HS-27A (cell line): ENCODE measurements at regions not wholly inside any gene's neighbourhood (a gene's known extent, or its start where the extent isn't known, plus 50 kb on each side); places are given as distances from the start of the nearest gene placed in this dataset.
"Not testable (repeated sequence)": the region's sequence is repeated elsewhere in the genome, so short reads cannot be mapped to it uniquely, and the experiment has no call there.

Experiments used
- DNase-seq: peaks from one replicate; pipeline ENCODE4 v3.0.0-alpha.2; 2012; ENCODE audit warnings: low read depth, missing footprints

GRCh38 chr4:12692815-12693214, 791.3 kb downstream of the RAB28 start:
- DNase-seq = no peak

- no peak for DNase-seq
Measured at GRCh38 chr4:12691168-12691567, 793.0 kb downstream of the RAB28 start.

GRCh38 chr4:12689457-12689856, 794.7 kb downstream of the RAB28 start:
- no peak for DNase-seq

GRCh38 chr4:12679217-12679616, 804.9 kb downstream of the RAB28 start:
- DNase-seq = no peak

GRCh38 chr4:12674184-12674583, 810.0 kb downstream of the RAB28 start:
- DNase-seq = no peak

- DNase-seq = no peak
Measured at GRCh38 chr4:12672303-12672702, 811.8 kb downstream of the RAB28 start.

GRCh38 chr4:12658146-12658545, 826.0 kb downstream of the RAB28 start:
- no peak for DNase-seq

GRCh38 chr4:12651876-12652275, 832.3 kb downstream of the RAB28 start:
- no peak for DNase-seq

GRCh38 chr4:12645732-12646131, 838.4 kb downstream of the RAB28 start:
- no peak for DNase-seq

GRCh38 chr4:12644261-12644660, 839.9 kb downstream of the RAB28 start:
- DNase-seq = no peak

GRCh38 chr4:12636191-12636590, 847.9 kb downstream of the RAB28 start:
- DNase-seq = no peak

- no peak for DNase-seq
Measured at GRCh38 chr4:12635629-12636028, 848.5 kb downstream of the RAB28 start.

GRCh38 chr4:12633053-12633651, 851.0 kb downstream of the RAB28 start:
- peak; percentile 7 for DNase-seq

- no peak for DNase-seq
Measured at GRCh38 chr4:12615822-12616221, 868.3 kb downstream of the RAB28 start.

GRCh38 chr4:12612876-12613275, 871.3 kb downstream of the RAB28 start:
- DNase-seq = no peak

- DNase-seq = not testable (repeated sequence)
Measured at GRCh38 chr4:12609212-12609875, 874.8 kb downstream of the RAB28 start.

GRCh38 chr4:12595986-12596385, 888.2 kb downstream of the RAB28 start:
- no peak for DNase-seq

- no peak for DNase-seq
Measured at GRCh38 chr4:12595489-12595888, 888.7 kb downstream of the RAB28 start.

GRCh38 chr4:12588582-12588981, 895.6 kb downstream of the RAB28 start:
- no peak for DNase-seq

GRCh38 chr4:12586242-12587006, 897.7 kb downstream of the RAB28 start:
- no peak for DNase-seq

- DNase-seq = no peak
Measured at GRCh38 chr4:12584116-12584875, 899.8 kb downstream of the RAB28 start.

- no peak for DNase-seq
Measured at GRCh38 chr4:12583275-12583674, 900.9 kb downstream of the RAB28 start.

GRCh38 chr4:12580787-12581186, 903.4 kb downstream of the RAB28 start:
- DNase-seq = no peak
